ENCODE measurements at regions not wholly inside any gene's neighbourhood (a gene's known extent, or its start where the extent isn't known, plus 50 kb on each side); places are given as distances from the start of the nearest gene placed in this dataset.

DNA sequence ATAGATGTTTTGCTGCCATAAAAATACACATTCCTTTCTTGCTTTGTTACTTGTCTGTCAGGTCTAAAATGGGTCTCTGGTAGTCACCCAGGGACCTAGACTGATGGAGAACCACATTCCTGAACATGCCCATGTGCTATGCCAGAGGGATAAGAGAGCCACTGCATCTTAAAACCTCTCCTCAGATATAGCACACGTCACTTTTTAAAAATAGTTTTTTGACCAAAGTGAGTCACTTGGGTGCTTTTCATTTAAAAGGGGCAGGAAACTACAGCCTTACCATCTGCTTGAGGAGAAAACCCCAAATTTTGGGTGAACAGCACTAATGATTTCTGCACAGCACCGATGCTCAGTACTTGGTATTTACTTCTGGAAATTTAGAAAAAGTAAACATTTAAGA is 197.8 kb downstream of the OGFRL1 start:
- DNase-seq = no peak

DNA sequence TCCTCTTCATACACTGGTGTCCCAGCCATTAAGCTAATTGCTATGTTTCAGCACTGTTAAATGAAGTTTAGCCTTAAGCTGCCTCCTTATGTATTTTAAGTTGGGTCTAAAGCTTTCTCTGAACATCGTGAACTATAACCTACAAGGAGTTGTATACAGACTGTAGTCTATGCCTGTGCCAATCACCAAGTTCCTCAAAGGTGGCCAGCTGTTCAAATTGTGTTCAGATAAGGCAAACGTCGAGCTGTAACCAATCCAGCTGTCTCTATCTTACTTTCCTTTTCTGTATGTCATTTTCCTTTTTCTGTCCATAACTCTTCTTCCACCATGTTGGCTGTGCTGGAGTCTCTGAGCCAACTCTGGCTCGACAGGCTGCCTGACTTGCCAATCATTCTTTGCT is 199.6 kb downstream of the OGFRL1 start:
- no peak for DNase-seq

GRCh38 chr6:71489736-71490135 is 201.1 kb downstream of the OGFRL1 start:
- DNase-seq = no peak

- no peak for DNase-seq
Measured at GRCh38 chr6:71490876-71491275, 202.3 kb downstream of the OGFRL1 start.

- DNase-seq = no peak
Measured at GRCh38 chr6:71491844-71492243, 203.2 kb downstream of the OGFRL1 start.

GRCh38 chr6:71492668-71493067 is 204.1 kb downstream of the OGFRL1 start:
- no peak for DNase-seq

GRCh38 chr6:71496018-71496721 is 207.6 kb downstream of the OGFRL1 start:
- no peak for DNase-seq

DNA sequence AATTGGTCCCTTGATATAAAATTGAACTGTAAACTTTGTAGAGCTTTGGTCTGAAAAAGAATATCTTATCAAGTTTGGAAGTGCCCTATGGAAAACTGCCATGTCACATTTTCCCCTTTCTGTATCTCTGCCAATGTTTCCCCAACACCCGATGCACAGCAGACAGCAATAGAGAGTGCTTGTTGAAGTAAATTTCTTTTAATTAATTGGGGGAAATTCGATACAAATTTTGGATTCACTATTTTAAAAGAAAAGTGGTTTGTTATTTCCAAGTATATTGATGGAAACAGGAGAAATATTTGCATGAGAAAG is 208.1 kb downstream of the OGFRL1 start:
- DNase-seq = no peak

GRCh38 chr6:71498638-71499037 is 210.0 kb downstream of the OGFRL1 start:
- DNase-seq = no peak

DNA sequence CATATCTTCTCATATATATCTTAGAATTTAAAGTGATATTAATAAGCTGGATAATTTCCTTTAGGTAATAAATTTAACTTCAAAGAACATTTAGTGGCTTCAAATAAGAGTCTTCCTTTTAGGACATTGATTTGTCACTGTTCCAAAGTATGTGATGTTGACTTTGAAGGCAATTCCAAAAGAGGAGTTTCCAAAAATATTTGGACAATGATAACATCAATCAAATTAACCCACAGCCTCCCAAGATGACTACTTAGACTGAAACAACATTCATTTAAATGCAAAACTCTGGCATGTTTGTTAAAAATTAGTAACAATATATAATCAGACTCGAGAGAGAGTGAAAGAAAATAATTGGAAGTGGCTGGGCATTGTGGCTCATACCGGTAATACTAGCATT is 211.1 kb downstream of the OGFRL1 start:
- DNase-seq = no peak

DNA sequence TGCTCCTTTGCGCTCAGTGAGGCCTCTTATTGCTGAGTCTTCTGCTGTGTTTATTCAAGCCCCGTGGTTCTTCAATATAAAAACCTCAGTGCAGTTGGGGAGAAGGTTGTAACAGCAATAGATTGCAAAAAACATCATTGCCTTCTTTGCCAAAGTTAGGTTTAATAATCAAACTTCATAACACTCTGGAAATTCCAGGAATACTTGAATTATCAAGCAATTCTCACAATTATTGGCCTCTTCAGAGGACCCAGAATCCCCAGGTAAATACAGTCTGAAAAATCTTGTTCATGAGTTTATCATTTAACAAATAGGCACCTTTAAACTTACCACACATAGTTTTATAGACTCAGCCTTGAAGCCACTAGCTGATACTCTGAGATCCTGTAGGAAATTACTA is 213.6 kb downstream of the OGFRL1 start:
- no peak for DNase-seq

DNA sequence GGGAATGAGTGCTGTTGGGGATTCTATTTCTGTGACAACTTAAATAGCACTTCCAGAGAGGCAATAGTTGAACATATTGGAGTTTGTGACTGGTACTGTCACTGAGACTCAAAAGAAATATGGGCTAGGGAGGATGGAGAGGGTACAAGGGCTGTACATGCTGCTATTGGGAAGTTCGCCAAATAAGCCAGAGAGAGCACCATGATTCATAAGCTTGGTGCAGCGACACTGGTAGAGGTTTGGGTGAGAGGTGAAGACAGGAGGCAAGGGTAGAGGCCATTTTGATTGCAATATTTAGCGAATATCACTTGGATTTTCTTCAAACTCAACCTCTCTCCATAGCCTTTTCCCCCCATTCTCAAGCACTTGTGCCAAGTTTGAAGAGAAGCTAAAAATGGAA is 214.3 kb downstream of the OGFRL1 start:
- DNase-seq = no peak

- DNase-seq = no peak
Measured at GRCh38 chr6:71507183-71507582, 218.6 kb downstream of the OGFRL1 start.

DNA sequence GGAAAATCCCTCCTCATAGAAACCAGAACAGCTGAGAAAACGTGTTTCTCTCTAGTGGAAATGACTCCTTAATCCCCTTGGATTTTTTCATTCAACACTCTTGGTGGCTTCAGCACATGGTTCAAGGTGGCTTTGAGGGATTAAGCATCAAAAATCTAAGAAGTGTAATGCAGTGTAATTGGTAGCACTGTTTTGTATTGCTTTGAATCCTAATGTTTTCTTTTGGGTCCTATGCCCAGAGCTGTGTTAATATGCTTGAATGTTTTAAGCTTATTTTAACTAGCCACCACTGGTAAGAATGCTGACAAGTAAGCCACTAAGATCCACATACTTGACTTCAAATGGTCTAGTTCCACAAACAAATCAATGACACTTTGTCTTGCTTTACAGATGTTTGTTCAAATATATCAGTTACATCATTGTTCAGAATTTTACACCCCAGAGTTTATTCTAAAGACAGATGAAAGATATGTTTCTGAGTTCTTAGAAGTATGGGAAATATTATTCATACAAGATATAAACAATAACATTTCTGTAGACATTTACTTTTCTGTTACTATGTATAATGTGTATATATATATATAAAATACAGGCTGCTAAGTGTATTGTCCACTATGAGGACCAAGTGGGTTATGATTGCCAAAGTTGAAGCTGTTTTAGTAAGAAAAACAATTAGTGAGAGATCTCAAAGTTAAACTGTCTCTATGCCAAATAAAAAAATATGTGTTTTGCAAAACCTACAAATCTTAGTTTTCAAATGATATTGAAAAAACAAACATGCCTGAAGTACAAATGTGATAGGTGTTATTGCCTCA is 220.8 kb downstream of the OGFRL1 start:
- DNase-seq = no peak

DNA sequence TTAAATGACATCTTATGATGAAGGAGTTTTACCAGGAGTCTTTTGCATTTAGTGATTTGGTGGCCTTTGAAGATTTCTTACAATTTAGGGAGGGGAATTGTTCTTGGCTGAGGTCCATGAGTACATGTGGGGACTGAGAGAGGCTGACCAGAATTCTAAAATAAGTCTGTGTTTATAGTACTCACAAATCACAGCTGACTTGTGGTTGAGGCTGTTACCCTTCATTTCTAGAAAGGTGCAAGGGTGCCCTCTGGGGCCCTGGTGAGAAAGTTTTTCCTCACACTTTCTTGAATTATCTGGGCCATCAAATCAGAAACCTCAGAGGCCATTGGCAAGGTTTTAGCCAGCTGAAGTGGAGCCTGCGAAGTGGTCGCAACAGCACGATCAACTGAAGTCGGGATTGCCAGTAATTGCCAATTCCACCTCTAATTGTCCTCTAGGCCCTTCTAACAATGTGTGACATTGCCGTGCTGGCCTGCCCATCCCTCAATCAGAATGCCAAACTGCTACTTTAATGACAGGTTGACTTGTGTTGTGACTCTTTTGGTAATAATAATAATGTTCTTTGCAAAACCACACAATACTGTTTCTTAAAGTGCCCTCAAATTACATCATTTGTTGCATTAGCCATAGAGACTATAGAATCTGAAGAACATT is 221.6 kb downstream of the OGFRL1 start:
- DNase-seq = peak; percentile 8

DNA sequence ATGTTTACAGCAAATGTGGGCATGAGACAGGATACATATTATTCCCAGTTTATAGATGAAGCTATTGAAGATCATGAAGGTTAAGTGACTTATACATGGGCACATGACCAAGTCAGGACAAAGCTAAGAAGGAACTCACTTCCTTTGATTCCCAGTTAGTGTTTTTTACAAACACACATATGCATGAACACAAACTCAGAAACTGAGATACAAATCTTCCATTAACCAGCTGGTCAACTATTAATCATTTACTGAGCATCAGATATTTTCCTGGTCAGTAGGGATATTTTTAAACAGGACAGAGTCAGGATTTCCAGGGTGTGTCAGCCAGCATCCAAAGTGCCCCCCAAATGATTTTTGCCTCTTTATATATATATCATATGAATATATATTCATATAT is 222.2 kb downstream of the OGFRL1 start:
- no peak for DNase-seq

GRCh38 chr6:71512256-71512655 is 223.6 kb downstream of the OGFRL1 start:
- no peak for DNase-seq

DNA sequence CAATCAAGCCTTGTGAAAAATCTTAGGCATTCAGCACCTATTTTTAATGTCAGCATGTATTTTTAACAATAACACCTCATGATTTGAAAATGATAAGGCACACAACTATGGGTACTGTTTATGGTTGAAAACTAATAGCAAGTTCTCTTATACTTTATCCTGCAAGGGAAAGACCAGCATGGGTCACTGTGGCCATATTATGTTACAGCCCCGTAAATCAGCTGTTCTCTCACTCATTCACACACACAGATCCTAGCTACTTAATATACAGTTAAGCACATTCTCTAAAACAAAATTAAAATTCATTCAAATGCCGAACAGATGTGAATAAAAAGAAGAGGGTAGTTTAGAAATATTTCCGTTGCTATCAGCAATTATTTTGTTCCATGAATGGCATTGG is 224.4 kb downstream of the OGFRL1 start:
- DNase-seq = no peak

GRCh38 chr6:71523548-71523947 is 234.9 kb downstream of the OGFRL1 start:
- DNase-seq = no peak

DNA sequence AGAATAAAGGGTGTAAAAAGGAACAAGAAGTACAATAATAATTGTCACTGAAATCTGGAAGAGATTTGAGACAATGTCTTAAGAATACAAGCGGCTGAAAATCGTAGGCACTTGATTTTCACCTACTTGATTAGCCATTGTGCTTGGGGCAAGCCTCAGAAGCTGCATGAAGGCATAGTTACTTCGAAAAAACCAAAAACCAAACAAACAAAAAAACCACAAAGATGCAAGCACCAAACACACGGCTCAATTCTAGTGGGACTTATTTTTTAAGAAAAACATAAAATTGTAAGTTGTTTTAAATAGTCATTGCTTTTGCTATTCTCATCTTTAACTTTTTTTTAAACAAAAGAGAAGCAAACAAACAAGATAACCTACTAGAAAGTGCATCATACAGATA is 235.6 kb downstream of the OGFRL1 start:
- DNase-seq = no peak

DNA sequence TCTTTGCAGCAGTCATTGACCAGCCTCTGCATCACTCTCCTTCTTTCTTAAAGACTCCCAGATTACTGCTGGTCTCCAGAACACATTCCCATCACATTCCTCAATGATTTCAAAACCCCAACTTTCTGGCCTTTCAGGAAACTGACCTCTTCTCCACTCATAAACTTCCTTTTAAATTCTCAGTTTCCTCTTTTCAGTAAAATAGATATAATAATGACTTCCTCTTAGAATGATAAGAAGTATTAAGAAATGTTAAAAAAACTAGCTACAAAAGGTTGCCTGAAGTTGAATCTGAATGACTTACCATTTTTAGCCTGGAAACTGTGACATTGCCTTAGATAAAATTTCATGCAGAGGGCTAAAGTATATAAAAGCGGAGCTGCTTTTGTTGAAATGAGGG is 239.3 kb downstream of the OGFRL1 start:
- DNase-seq = no peak

- no peak for DNase-seq
Measured at GRCh38 chr6:71529026-71529425, 240.4 kb downstream of the OGFRL1 start.

GRCh38 chr6:71529769-71530168 is 241.2 kb downstream of the OGFRL1 start:
- no peak for DNase-seq

DNA sequence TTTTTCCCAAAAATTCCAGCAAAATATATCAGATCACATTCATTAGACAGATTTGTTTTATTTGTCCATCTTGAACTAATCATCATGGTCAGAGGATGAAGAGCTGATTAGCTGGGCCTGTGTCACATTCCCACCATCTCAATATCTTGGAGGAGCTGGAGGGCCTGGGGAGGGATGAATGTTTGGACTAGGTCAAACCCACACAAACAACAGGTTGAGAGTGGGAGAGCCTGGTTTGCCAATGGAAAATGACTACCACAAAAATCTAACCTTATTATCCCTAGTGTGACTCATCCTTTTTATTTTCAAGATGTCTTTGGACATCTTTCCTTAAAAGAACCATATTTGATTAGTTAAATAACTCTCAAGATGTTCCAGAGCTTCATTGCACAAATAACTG is 242.4 kb downstream of the OGFRL1 start:
- DNase-seq = no peak

Data from activated CD4-positive, alpha-beta T cell treated with anti-CD3 and anti-CD28 coated beads, Interleukin-2, amount 50 U/mL, for 16 hours (primary cell).